ENCODE measurements at regions not wholly inside any gene's neighbourhood (a gene's known extent, or its start where the extent isn't known, plus 50 kb on each side); places are given as distances from the start of the nearest gene placed in this dataset.

DNA sequence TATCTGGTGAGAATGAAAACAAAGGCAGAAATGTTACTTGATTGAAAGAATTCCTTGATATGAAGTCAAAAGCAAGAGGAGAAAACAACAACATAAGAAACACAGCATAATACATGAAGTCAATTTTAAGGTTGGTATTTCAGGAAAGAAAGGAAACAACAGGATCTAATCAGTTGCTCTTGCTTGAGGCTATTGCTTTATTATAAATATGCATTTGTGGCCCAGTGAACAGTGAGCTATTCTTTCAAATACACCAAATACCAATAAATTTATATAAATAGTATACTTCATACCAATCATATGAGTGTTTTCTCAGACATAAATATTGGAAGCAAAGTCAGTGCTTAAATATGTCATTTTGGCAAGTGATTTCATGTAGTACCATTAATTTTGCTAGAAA, 806.6 kb downstream of the NXPH1 start:
- Mint-ChIP-seq H3K27ac (ENCODE audit: unreplicated experiment) (no peak overlapping the region), H3K36me3 (ENCODE audit: low read depth, unreplicated experiment) (no peaks in the 10 kb centered on the region), H3K27me3 (ENCODE audit: low read depth, unreplicated experiment) (no peaks in the 10 kb centered on the region), H3K9me3 (ENCODE audit: unreplicated experiment) (no peaks in the 10 kb centered on the region), H3K4me3 (ENCODE audit: unreplicated experiment) (no peak overlapping the region), H3K4me1 (ENCODE audit: low read depth, unreplicated experiment) (no peaks in the 10 kb centered on the region)
- Histone ChIP-seq H3K36me3 (ENCODE audit: insufficient read depth, low read length) (no peaks in the 10 kb centered on the region), H2AFZ (ENCODE audit: low read depth, low read length) (no peak overlapping the region), H3K9me3 (ENCODE audit: insufficient read depth, low read depth, low read length) (no peaks in the 10 kb centered on the region), H3K9ac (ENCODE audit: low read length) (no peak overlapping the region), H3K4me1 (ENCODE audit: insufficient read depth, low read length) (no peaks in the 10 kb centered on the region), H4K20me1 (ENCODE audit: insufficient read depth, low read length) (no peaks in the 10 kb centered on the region), H3K79me2 (ENCODE audit: insufficient read depth, low read length) (no peaks in the 10 kb centered on the region), H3K4me3 (ENCODE audit: insufficient read depth, low read depth, low read length) (no peak overlapping the region), H3K4me2 (ENCODE audit: low read length) (no peak overlapping the region), H3K27me3 (ENCODE audit: insufficient read depth, low read length) (no peaks in the 10 kb centered on the region), H3K27ac (ENCODE audit: low read depth, low read length) (no peak overlapping the region)
- FAIRE-seq (no peak), DNase-seq (ENCODE audit: low read depth) (no peak)
- TF ChIP-seq EZH2 (IDR thresholded peaks at IDR 0.05; ENCODE audit: insufficient read depth, low read length), result no peak
- TF ChIP-seq, protein P1, sequence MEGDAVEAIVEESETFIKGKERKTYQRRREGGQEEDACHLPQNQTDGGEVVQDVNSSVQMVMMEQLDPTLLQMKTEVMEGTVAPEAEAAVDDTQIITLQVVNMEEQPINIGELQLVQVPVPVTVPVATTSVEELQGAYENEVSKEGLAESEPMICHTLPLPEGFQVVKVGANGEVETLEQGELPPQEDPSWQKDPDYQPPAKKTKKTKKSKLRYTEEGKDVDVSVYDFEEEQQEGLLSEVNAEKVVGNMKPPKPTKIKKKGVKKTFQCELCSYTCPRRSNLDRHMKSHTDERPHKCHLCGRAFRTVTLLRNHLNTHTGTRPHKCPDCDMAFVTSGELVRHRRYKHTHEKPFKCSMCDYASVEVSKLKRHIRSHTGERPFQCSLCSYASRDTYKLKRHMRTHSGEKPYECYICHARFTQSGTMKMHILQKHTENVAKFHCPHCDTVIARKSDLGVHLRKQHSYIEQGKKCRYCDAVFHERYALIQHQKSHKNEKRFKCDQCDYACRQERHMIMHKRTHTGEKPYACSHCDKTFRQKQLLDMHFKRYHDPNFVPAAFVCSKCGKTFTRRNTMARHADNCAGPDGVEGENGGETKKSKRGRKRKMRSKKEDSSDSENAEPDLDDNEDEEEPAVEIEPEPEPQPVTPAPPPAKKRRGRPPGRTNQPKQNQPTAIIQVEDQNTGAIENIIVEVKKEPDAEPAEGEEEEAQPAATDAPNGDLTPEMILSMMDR (IDR thresholded peaks at IDR 0.05; ENCODE audit: insufficient read depth, low read depth, low read length), result no peak

DNA sequence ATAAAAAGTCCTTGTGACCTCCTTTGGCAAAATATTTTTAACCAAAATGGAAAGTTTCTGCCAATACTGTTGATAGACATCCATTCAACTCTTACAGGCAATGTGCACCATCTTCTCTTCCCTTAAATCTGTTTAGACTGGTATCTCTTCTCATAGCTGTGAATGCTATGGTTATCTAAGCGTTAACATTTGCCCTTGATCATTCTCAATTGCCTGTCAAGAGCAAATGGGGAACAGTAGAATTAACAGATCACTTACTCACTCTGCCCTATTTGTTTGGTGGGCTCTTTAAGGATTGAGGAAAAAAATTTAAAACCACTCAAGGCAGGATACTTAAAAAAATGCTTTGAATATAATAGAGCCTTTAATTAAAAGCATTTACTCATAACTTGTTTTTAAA, 808.4 kb downstream of the NXPH1 start:
- Histone ChIP-seq H3K9ac (ENCODE audit: low read length) (no peak overlapping the region), H3K36me3 (ENCODE audit: insufficient read depth, low read length) (no peaks in the 10 kb centered on the region), H2AFZ (ENCODE audit: low read depth, low read length) (no peak overlapping the region), H3K9me3 (ENCODE audit: insufficient read depth, low read depth, low read length) (no peaks in the 10 kb centered on the region), H3K4me2 (ENCODE audit: low read length) (no peak overlapping the region), H3K4me3 (ENCODE audit: insufficient read depth, low read depth, low read length) (no peak overlapping the region), H3K4me1 (ENCODE audit: insufficient read depth, low read length) (no peaks in the 10 kb centered on the region), H3K27ac (ENCODE audit: low read depth, low read length) (no peak overlapping the region), H4K20me1 (ENCODE audit: insufficient read depth, low read length) (no peaks in the 10 kb centered on the region), H3K79me2 (ENCODE audit: insufficient read depth, low read length) (no peaks in the 10 kb centered on the region), H3K27me3 (ENCODE audit: insufficient read depth, low read length) (no peaks in the 10 kb centered on the region)
- DNase-seq (ENCODE audit: low read depth) (no peak), FAIRE-seq (no peak)
- TF ChIP-seq, protein P1 (IDR thresholded peaks at IDR 0.05; ENCODE audit: insufficient read depth, low read depth, low read length), result no peak
- no peak for TF ChIP-seq EZH2 (IDR thresholded peaks at IDR 0.05; ENCODE audit: insufficient read depth, low read length)
- no peaks in the 10 kb centered on the region for H3K36me3 Mint-ChIP-seq (ENCODE audit: low read depth, unreplicated experiment)
- no peak overlapping the region for H3K27ac Mint-ChIP-seq (ENCODE audit: unreplicated experiment)
- H3K9me3 Mint-ChIP-seq (ENCODE audit: unreplicated experiment), result no peaks in the 10 kb centered on the region
- H3K27me3 Mint-ChIP-seq (ENCODE audit: low read depth, unreplicated experiment), result no peaks in the 10 kb centered on the region
- H3K4me3 Mint-ChIP-seq (ENCODE audit: unreplicated experiment), result no peak overlapping the region
- H3K4me1 Mint-ChIP-seq (ENCODE audit: low read depth, unreplicated experiment), result no peaks in the 10 kb centered on the region

DNA sequence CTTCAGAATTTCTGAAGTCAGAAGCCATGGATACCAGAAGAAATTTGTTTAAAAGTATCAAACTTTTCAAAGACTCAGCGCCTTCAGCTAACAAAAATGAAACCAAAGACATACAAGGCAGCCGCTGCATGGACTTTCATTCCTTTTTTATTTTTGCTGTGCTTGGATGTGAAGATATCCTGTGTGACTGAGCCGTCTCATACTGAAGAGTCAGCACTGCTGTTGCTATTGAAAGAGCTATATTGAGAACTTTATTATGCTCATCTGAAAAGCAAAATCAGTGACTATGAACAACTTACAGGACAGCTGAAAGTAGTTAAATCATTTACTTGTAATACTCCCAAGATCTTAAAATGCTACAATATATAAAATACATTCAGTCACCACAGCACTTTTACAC, 809.2 kb downstream of the NXPH1 start:
- H3K36me3 ChIP-seq (ENCODE audit: insufficient read depth, low read length), result no peaks in the 10 kb centered on the region
- FAIRE-seq (no peak), DNase-seq (ENCODE audit: low read depth) (no peak)
- H3K4me2 ChIP-seq (ENCODE audit: low read length), result no peak overlapping the region
- no peak overlapping the region for H3K27ac ChIP-seq (ENCODE audit: low read depth, low read length)
- H2AFZ ChIP-seq (ENCODE audit: low read depth, low read length), result no peak overlapping the region
- no peak overlapping the region for H3K4me3 Mint-ChIP-seq (ENCODE audit: unreplicated experiment)
- no peak for TF ChIP-seq EZH2 (IDR thresholded peaks at IDR 0.05; ENCODE audit: insufficient read depth, low read length)
- TF ChIP-seq, protein P1 (IDR thresholded peaks at IDR 0.05; ENCODE audit: insufficient read depth, low read depth, low read length), result no peak
- H3K27ac Mint-ChIP-seq (ENCODE audit: unreplicated experiment), result no peak overlapping the region
- no peaks in the 10 kb centered on the region for H3K79me2 ChIP-seq (ENCODE audit: insufficient read depth, low read length)
- H3K9ac ChIP-seq (ENCODE audit: low read length), result no peak overlapping the region
- no peaks in the 10 kb centered on the region for H3K9me3 Mint-ChIP-seq (ENCODE audit: unreplicated experiment)
- no peaks in the 10 kb centered on the region for H3K27me3 ChIP-seq (ENCODE audit: insufficient read depth, low read length)
- H3K4me1 Mint-ChIP-seq (ENCODE audit: low read depth, unreplicated experiment), result no peaks in the 10 kb centered on the region
- H3K27me3 Mint-ChIP-seq (ENCODE audit: low read depth, unreplicated experiment), result no peaks in the 10 kb centered on the region
- no peaks in the 10 kb centered on the region for H3K36me3 Mint-ChIP-seq (ENCODE audit: low read depth, unreplicated experiment)
- H3K9me3 ChIP-seq (ENCODE audit: insufficient read depth, low read depth, low read length), result no peaks in the 10 kb centered on the region
- H3K4me1 ChIP-seq (ENCODE audit: insufficient read depth, low read length), result no peaks in the 10 kb centered on the region
- H3K4me3 ChIP-seq (ENCODE audit: insufficient read depth, low read depth, low read length), result no peak overlapping the region
- H4K20me1 ChIP-seq (ENCODE audit: insufficient read depth, low read length), result no peaks in the 10 kb centered on the region

Measured in astrocyte (in vitro differentiated cells and primary cell).